HEK293 (cell line): ENCODE measurements at regions not wholly inside any gene's neighbourhood (a gene's known extent, or its start where the extent isn't known, plus 50 kb on each side); places are given as distances from the start of the nearest gene placed in this dataset.

Source experiments
- CTCF ChIA-PET: fragments of 350-600 bp; formaldehyde crosslinking; extraction: SDS; loops from one replicate; lab custom pipeline; 2021; ENCODE audit warnings: antibody characterized with exemption; lab: Yijun Ruan, JAX
- POLR2A ChIA-PET: fragments of 300-600 bp; formaldehyde crosslinking; extraction: SDS; loops from one replicate; lab custom pipeline; 2020; ENCODE audit warnings: antibody characterized with exemption, inconsistent platforms; lab: Yijun Ruan, JAX
- H3K27ac ChIP-seq: fragments of 200-500 bp; sonication (Bioruptor generic); 2 replicates; pipeline ENCODE4 v1.5.1; 2014; ENCODE audit warnings: low read depth, low read length, control low read depth, inconsistent platforms; ENCODE audit errors: extremely low read depth
- H3K36me3 ChIP-seq, 2 experiments: fragments of 200-500 bp in 1 of 2; sonication (Bioruptor generic) in 1 of 2; 1 replicate in 1 of 2; 2 replicates in 1 of 2; pipeline ENCODE4 v1.5.1; 2014 to 2017; ENCODE audit warnings: inconsistent platforms in 2 of 2, low read length in 2 of 2; ENCODE audit not compliant: control insufficient read depth in 2 of 2, insufficient read depth in 1 of 2
- H3K4me1 ChIP-seq: fragments of 200-500 bp; sonication (Bioruptor generic); 2 replicates; pipeline ENCODE4 v1.5.1; 2014; ENCODE audit warnings: mild to moderate bottlenecking, low read length, inconsistent platforms; ENCODE audit not compliant: control insufficient read depth, insufficient read depth
- H3K4me3 ChIP-seq: 2 replicates; pipeline ENCODE4 v1.5.1; 2011; ENCODE audit warnings: low read depth, mild to moderate bottlenecking, control low read depth, low read length, moderate library complexity
- H3K9me3 ChIP-seq: fragments of 200-500 bp; sonication (Bioruptor generic); 2 replicates; pipeline ENCODE4 v1.5.1; 2014; ENCODE audit warnings: low read depth, low read length, inconsistent platforms; ENCODE audit not compliant: control insufficient read depth, insufficient read depth
- EGR2 ChIP-seq: fragments of 450-650 bp; formaldehyde crosslinking; IDR thresholded peaks from 2 replicates; pipeline ENCODE4 v1.5.1; 2016; ENCODE audit warnings: low read depth, missing biosample characterization, missing genetic modification characterization
- KLF1 ChIP-seq: fragments of 450-650 bp; formaldehyde crosslinking; IDR thresholded peaks from 2 replicates; pipeline ENCODE4 v1.5.1; 2016; ENCODE audit warnings: missing biosample characterization, missing genetic modification characterization
- ZBTB48 ChIP-seq: fragments of 450-650 bp; formaldehyde crosslinking; IDR thresholded peaks from 2 replicates; pipeline ENCODE4 v1.5.1; 2016; ENCODE audit warnings: missing biosample characterization, missing genetic modification characterization
- ZBTB8A ChIP-seq: fragments of 450-650 bp; formaldehyde crosslinking; IDR thresholded peaks from 2 replicates; pipeline ENCODE4 v1.5.1; 2016; ENCODE audit warnings: missing biosample characterization, missing genetic modification characterization
- ZNF266 ChIP-seq: fragments of 450-650 bp; formaldehyde crosslinking; IDR thresholded peaks from 2 replicates; pipeline ENCODE4 v1.5.1; 2016; ENCODE audit warnings: missing biosample characterization, missing genetic modification characterization, low read depth
- ZNF292 ChIP-seq: fragments of 450-650 bp; formaldehyde crosslinking; IDR thresholded peaks from 2 replicates; pipeline ENCODE4 v1.5.1; 2016; ENCODE audit warnings: low read depth, missing biosample characterization, missing genetic modification characterization, borderline replicate concordance
- ZNF394 ChIP-seq: fragments of 450-650 bp; formaldehyde crosslinking; IDR thresholded peaks from 2 replicates; pipeline ENCODE4 v1.5.1; 2016; ENCODE audit warnings: missing biosample characterization, missing genetic modification characterization, mild to moderate bottlenecking, moderate library complexity, borderline replicate concordance
- ZNF510 ChIP-seq: fragments of 450-650 bp; formaldehyde crosslinking; IDR thresholded peaks from 2 replicates; pipeline ENCODE4 v1.5.1; 2018; ENCODE audit warnings: mild to moderate bottlenecking, missing genetic modification characterization, missing biosample characterization; ENCODE audit not compliant: insufficient replicate concordance
- ZNF571 ChIP-seq: fragments of 450-650 bp; formaldehyde crosslinking; IDR thresholded peaks from 2 replicates; pipeline ENCODE4 v1.5.0; 2017; ENCODE audit warnings: missing biosample characterization, missing genetic modification characterization
- ZNF623 ChIP-seq: fragments of 450-650 bp; formaldehyde crosslinking; IDR thresholded peaks from 2 replicates; pipeline ENCODE4 v1.5.1; 2016; ENCODE audit warnings: missing biosample characterization, missing genetic modification characterization
- ZNF654 ChIP-seq: fragments of 450-650 bp; formaldehyde crosslinking; IDR thresholded peaks from 2 replicates; pipeline ENCODE4 v1.5.1; 2016; ENCODE audit warnings: low read depth, missing biosample characterization, missing genetic modification characterization
- ZXDB ChIP-seq: fragments of 450-650 bp; formaldehyde crosslinking; IDR thresholded peaks from 2 replicates; pipeline ENCODE4 v1.5.1; 2016; ENCODE audit warnings: missing biosample characterization, missing genetic modification characterization
- TF ChIP-seq, protein P1 (sequence below): fragments of 450-650 bp; formaldehyde crosslinking; IDR thresholded peaks from 2 replicates; pipeline ENCODE4 v1.5.1; 2017; ENCODE audit warnings: missing biosample characterization, missing genetic modification characterization
- TF ChIP-seq, protein P2 (sequence below): fragments of 450-650 bp; formaldehyde crosslinking; IDR thresholded peaks from 2 replicates; pipeline ENCODE4 v1.5.1; 2016; ENCODE audit warnings: missing biosample characterization, missing genetic modification characterization
- TF ChIP-seq, protein P3 (sequence below): fragments of 450-650 bp; formaldehyde crosslinking; IDR thresholded peaks from 2 replicates; pipeline ENCODE4 v1.5.0; 2017; ENCODE audit warnings: missing biosample characterization, missing genetic modification characterization, borderline replicate concordance
- TF ChIP-seq, protein P4 (sequence below): fragments of 450-650 bp; formaldehyde crosslinking; IDR thresholded peaks from 2 replicates; pipeline ENCODE4 v1.5.1; 2016; ENCODE audit warnings: missing biosample characterization, missing genetic modification characterization
- TF ChIP-seq, protein P5 (sequence below): fragments of 450-650 bp; formaldehyde crosslinking; IDR thresholded peaks from 2 replicates; pipeline ENCODE4 v1.5.1; 2016; ENCODE audit warnings: missing biosample characterization, missing genetic modification characterization

DNA sequence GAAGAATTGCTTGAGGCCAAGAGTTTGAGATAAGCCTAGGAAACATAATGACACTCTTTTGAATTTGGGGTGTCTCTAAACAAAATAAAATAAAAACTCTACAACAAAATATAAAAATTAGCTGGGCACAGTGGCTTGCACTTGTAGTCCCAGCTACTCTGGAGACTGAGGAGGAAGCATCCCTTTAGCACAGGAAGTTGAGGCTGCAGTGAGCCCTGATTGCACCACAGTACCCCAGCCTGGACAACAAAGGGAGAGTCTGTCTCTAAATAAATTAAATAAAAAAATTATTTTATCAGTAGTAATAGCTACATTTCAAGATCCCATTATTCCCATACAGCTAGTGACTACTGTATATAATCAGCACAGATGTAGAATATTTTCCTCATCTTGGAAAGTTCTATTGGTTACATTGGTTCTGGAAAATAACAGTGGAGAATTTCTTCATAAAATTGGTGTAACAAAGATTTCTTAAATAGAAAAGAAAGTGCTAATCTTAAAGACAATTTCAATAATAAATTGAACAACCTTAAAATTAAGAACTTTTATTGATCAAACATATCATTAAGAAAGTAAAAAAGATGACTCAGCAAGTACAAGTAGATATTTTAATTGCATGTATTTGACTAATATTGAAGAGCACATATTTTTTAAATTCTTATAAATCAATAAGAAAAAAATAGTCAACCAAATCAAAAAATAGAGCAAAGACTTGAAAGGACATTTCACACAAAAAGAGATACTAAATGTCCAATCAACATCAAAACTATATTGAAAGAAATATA is 90.4 kb upstream of the KYNU start:
- CTCF ChIA-PET: interaction anchor here (0.5 to 0.6 kb wide), 2 partner anchors 28 to 103 kb away, joined by 3 read pairs; no protein-coding TSS in a partner anchor
- Histone ChIP-seq H3K9me3 (no peaks in the 10 kb centered on the region), H3K27ac (no peak overlapping the region), H3K4me3 (no peak overlapping the region)
- TF ChIP-seq KLF1 (tag by site-specific recombination): no peak
- TF ChIP-seq, protein P1, sequence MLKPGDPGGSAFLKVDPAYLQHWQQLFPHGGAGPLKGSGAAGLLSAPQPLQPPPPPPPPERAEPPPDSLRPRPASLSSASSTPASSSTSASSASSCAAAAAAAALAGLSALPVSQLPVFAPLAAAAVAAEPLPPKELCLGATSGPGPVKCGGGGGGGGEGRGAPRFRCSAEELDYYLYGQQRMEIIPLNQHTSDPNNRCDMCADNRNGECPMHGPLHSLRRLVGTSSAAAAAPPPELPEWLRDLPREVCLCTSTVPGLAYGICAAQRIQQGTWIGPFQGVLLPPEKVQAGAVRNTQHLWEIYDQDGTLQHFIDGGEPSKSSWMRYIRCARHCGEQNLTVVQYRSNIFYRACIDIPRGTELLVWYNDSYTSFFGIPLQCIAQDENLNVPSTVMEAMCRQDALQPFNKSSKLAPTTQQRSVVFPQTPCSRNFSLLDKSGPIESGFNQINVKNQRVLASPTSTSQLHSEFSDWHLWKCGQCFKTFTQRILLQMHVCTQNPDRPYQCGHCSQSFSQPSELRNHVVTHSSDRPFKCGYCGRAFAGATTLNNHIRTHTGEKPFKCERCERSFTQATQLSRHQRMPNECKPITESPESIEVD (tag by site-specific recombination): no peak
- no peak for TF ChIP-seq ZNF394 (tag by site-specific recombination)
- no peak for TF ChIP-seq ZBTB8A (tag by site-specific recombination)
- no peak for TF ChIP-seq ZNF654 (tag by site-specific recombination)
- TF ChIP-seq ZNF266: no peak
- TF ChIP-seq, protein P2, sequence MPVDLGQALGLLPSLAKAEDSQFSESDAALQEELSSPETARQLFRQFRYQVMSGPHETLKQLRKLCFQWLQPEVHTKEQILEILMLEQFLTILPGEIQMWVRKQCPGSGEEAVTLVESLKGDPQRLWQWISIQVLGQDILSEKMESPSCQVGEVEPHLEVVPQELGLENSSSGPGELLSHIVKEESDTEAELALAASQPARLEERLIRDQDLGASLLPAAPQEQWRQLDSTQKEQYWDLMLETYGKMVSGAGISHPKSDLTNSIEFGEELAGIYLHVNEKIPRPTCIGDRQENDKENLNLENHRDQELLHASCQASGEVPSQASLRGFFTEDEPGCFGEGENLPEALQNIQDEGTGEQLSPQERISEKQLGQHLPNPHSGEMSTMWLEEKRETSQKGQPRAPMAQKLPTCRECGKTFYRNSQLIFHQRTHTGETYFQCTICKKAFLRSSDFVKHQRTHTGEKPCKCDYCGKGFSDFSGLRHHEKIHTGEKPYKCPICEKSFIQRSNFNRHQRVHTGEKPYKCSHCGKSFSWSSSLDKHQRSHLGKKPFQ (tag by site-specific recombination): no peak
- TF ChIP-seq ZNF623 (tag by site-specific recombination): no peak
- no peak for TF ChIP-seq ZNF571
- TF ChIP-seq, all 188 proteins: peak for 0
- no peaks in the 10 kb centered on the region for H3K36me3 ChIP-seq
- no peaks in the 10 kb centered on the region for H3K4me1 ChIP-seq
- POLR2A ChIA-PET: no interaction called here

DNA sequence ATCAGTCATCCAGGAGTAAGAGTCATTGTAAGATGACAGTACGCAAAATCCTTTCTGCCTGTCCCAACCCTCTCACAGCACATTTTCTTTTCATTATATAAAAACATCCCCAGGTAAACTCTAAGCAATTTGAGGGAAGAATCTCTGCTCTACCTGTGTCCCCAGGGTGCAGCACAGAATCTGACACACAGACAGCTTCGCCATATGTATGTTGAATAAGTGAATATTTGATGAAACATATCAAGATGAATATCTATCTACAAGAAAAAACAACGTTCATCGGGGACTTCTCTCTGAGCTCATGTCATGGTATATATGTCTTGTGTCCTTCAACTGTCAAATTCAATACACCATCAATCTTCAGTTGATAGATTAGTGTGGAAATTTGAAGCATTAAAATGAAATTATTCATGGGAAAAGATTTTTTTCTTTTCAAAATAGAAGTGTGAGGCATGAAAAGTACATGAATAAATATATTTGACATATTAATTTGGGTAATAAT is 94.5 kb upstream of the KYNU start:
- no peaks in the 10 kb centered on the region for H3K36me3 ChIP-seq
- CTCF ChIA-PET: no interaction called here
- H3K4me1 ChIP-seq: no peaks in the 10 kb centered on the region
- POLR2A ChIA-PET: no interaction called here
- TF ChIP-seq, protein P3, sequence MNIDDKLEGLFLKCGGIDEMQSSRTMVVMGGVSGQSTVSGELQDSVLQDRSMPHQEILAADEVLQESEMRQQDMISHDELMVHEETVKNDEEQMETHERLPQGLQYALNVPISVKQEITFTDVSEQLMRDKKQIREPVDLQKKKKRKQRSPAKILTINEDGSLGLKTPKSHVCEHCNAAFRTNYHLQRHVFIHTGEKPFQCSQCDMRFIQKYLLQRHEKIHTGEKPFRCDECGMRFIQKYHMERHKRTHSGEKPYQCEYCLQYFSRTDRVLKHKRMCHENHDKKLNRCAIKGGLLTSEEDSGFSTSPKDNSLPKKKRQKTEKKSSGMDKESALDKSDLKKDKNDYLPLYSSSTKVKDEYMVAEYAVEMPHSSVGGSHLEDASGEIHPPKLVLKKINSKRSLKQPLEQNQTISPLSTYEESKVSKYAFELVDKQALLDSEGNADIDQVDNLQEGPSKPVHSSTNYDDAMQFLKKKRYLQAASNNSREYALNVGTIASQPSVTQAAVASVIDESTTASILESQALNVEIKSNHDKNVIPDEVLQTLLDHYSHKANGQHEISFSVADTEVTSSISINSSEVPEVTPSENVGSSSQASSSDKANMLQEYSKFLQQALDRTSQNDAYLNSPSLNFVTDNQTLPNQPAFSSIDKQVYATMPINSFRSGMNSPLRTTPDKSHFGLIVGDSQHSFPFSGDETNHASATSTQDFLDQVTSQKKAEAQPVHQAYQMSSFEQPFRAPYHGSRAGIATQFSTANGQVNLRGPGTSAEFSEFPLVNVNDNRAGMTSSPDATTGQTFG (tag by site-specific recombination): no peak
- TF ChIP-seq ZBTB48 (tag by site-specific recombination) (no peak), ZNF292 (tag by site-specific recombination) (no peak), ZXDB (tag by site-specific recombination) (no peak)
- H3K27ac ChIP-seq: no peak overlapping the region
- H3K4me3 ChIP-seq: no peak overlapping the region
- no peaks in the 10 kb centered on the region for H3K9me3 ChIP-seq

DNA sequence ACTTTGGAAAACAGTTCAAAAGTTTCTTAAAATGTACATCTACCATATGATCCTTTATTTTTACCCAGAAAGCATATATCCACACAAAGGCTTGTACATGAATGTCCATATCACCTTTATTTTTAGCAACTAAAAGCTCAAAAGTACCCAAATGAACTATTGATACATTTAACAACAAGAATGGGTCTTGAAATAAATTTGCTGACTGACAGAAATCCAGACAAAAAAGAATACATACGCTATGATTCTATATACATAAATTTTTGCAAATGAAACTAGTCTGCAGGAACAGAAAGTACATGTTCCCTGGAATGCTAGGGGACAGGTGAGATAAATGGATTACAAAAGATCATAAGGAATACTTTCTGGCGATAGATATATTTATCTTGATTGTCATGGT is 96.3 kb upstream of the KYNU start:
- Histone ChIP-seq H3K36me3 (no peaks in the 10 kb centered on the region), H3K4me3 (no peak overlapping the region), H3K4me1 (no peaks in the 10 kb centered on the region), H3K27ac (no peak overlapping the region), H3K9me3 (no peaks in the 10 kb centered on the region)
- no peak for TF ChIP-seq ZNF510 (tag by site-specific recombination)
- TF ChIP-seq EGR2 (tag by site-specific recombination): no peak
- TF ChIP-seq ZNF623 (tag by site-specific recombination): no peak
- TF ChIP-seq, protein P4, sequence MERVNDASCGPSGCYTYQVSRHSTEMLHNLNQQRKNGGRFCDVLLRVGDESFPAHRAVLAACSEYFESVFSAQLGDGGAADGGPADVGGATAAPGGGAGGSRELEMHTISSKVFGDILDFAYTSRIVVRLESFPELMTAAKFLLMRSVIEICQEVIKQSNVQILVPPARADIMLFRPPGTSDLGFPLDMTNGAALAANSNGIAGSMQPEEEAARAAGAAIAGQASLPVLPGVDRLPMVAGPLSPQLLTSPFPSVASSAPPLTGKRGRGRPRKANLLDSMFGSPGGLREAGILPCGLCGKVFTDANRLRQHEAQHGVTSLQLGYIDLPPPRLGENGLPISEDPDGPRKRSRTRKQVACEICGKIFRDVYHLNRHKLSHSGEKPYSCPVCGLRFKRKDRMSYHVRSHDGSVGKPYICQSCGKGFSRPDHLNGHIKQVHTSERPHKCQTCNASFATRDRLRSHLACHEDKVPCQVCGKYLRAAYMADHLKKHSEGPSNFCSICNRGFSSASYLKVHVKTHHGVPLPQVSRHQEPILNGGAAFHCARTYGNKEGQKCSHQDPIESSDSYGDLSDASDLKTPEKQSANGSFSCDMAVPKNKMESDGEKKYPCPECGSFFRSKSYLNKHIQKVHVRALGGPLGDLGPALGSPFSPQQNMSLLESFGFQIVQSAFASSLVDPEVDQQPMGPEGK (tag by site-specific recombination): no peak
- TF ChIP-seq, protein P5, sequence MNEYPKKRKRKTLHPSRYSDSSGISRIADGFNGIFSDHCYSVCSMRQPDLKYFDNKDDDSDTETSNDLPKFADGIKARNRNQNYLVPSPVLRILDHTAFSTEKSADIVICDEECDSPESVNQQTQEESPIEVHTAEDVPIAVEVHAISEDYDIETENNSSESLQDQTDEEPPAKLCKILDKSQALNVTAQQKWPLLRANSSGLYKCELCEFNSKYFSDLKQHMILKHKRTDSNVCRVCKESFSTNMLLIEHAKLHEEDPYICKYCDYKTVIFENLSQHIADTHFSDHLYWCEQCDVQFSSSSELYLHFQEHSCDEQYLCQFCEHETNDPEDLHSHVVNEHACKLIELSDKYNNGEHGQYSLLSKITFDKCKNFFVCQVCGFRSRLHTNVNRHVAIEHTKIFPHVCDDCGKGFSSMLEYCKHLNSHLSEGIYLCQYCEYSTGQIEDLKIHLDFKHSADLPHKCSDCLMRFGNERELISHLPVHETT (tag by site-specific recombination): no peak
- ChIA-PET POLR2A (no interaction called here), CTCF (interaction anchor here (0.9 to 1.0 kb wide), 2 partner anchors 9 to 11 kb away, joined by 3 read pairs; no protein-coding TSS in a partner anchor)
